Right lobe of liver (tissue), 4 donors: ENCODE measurements at regions not wholly inside any gene's neighbourhood (a gene's known extent, or its start where the extent isn't known, plus 50 kb on each side); places are given as distances from the start of the nearest gene placed in this dataset.

Experiments
- POLR2A ChIP-seq: fragments of 450-650 bp; IDR thresholded peaks from one replicate; pipeline ENCODE4 v1.6.1; 2017; ENCODE audit warnings: antibody characterized with exemption, mild to moderate bottlenecking
- TF ChIP-seq, protein P1 (sequence below), 4 donors: fragments of 200-600 bp in 3 of 4; fragments of 450-650 bp in 1 of 4; IDR thresholded peaks; one replicate each; pipeline versions ENCODE4 v1.5.1 to v1.8.0; 2016 to 2022; ENCODE audit warnings: antibody characterized with exemption in 4 of 4, mild to moderate bottlenecking in 2 of 4
- donor health status: DM: no; HTN: no; CAD: no.
- donor health status: DM: no; HTN: no; CAD: no.
- donor health status: DM: no; HTN: yes; CAD: no.

DNA sequence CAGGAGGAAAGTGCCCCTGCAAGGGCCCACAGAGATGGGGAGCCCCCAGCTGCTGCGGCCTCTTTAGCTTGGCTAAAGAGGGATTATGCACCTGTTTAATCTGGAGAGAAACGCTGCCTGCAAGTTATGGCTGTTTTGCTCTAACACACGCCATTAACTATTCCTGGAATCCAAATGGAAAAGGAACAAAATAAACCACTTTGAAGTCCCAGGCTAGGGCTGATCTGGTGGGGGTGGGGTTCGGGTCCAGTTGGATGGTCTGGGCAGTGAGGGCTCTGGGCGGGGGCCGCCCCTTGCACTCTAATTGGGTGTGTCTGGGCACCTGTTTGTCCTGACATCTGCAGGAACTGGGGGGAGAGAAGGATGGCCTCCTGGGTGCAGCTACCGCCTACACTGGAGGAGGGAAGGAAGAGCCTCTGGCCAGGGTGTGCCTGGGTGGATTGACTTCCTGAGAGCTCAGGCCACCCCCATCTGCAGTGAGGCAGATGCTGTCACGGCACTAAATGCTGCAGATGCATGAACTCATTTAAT is 300.6 kb downstream of the ZEB1 start:
- TF ChIP-seq, protein P1, sequence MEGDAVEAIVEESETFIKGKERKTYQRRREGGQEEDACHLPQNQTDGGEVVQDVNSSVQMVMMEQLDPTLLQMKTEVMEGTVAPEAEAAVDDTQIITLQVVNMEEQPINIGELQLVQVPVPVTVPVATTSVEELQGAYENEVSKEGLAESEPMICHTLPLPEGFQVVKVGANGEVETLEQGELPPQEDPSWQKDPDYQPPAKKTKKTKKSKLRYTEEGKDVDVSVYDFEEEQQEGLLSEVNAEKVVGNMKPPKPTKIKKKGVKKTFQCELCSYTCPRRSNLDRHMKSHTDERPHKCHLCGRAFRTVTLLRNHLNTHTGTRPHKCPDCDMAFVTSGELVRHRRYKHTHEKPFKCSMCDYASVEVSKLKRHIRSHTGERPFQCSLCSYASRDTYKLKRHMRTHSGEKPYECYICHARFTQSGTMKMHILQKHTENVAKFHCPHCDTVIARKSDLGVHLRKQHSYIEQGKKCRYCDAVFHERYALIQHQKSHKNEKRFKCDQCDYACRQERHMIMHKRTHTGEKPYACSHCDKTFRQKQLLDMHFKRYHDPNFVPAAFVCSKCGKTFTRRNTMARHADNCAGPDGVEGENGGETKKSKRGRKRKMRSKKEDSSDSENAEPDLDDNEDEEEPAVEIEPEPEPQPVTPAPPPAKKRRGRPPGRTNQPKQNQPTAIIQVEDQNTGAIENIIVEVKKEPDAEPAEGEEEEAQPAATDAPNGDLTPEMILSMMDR (IDR thresholded peaks at IDR 0.05): no peak
- no peak for TF ChIP-seq POLR2A
